HEK293 (cell line): ENCODE measurements at regions not wholly inside any gene's neighbourhood (a gene's known extent, or its start where the extent isn't known, plus 50 kb on each side); places are given as distances from the start of the nearest gene placed in this dataset.

Experiments
- CTCF ChIP-seq: fragments of 450-650 bp; formaldehyde crosslinking; IDR thresholded peaks from 2 replicates; pipeline ENCODE4 v1.5.1; 2016; ENCODE audit warnings: missing biosample characterization, missing genetic modification characterization
- HOXA7 ChIP-seq: sonication (generic); formaldehyde crosslinking; IDR thresholded peaks from 2 replicates; pipeline ENCODE4 v1.8.1; 2022; ENCODE audit warnings: missing genetic modification reagents, borderline replicate concordance
- KLF16 ChIP-seq: fragments of 450-650 bp; formaldehyde crosslinking; IDR thresholded peaks from 2 replicates; pipeline ENCODE4 v1.5.1; 2017; ENCODE audit warnings: missing biosample characterization, missing genetic modification characterization
- ZBTB21 ChIP-seq: fragments of 450-650 bp; formaldehyde crosslinking; IDR thresholded peaks from 2 replicates; pipeline ENCODE4 v1.5.1; 2017; ENCODE audit warnings: missing biosample characterization, missing genetic modification characterization
- ZNF24 ChIP-seq: fragments of 450-650 bp; formaldehyde crosslinking; IDR thresholded peaks from 2 replicates; pipeline ENCODE4 v1.5.1; 2016; ENCODE audit warnings: missing biosample characterization, missing genetic modification characterization
- ZSCAN5A ChIP-seq: fragments of 450-650 bp; formaldehyde crosslinking; IDR thresholded peaks from 2 replicates; pipeline ENCODE4 v1.5.1; 2016; ENCODE audit warnings: missing biosample characterization, missing genetic modification characterization
- TF ChIP-seq, protein P1 (sequence below): fragments of 450-650 bp; IDR thresholded peaks from 2 replicates; pipeline ENCODE4 v1.5.1; 2018; ENCODE audit warnings: missing biosample characterization, missing genetic modification characterization
- TF ChIP-seq, protein P2 (sequence below): fragments of 450-650 bp; formaldehyde crosslinking; IDR thresholded peaks from 2 replicates; pipeline ENCODE4 v1.5.1; 2016; ENCODE audit warnings: missing biosample characterization, missing genetic modification characterization
- TF ChIP-seq, protein P3 (sequence below): fragments of 450-650 bp; formaldehyde crosslinking; IDR thresholded peaks from 2 replicates; pipeline ENCODE4 v1.5.1; 2016; ENCODE audit warnings: missing biosample characterization, missing genetic modification characterization, borderline replicate concordance
- TF ChIP-seq, protein P4 (sequence below): fragments of 450-650 bp; IDR thresholded peaks from 2 replicates; pipeline ENCODE4 v1.5.1; 2018; ENCODE audit warnings: missing biosample characterization, mild to moderate bottlenecking, missing genetic modification characterization

GRCh38 chr6:169146521-169146920 lies 107.1 kb downstream of the THBS2 start:
- TF ChIP-seq ZSCAN5A (tag by site-specific recombination) (no peak), HOXA7 (CRISPR knock-in tag) (no peak), CTCF (tag by site-specific recombination) (no peak), ZNF24 (tag by site-specific recombination) (no peak), KLF16 (tag by site-specific recombination) (no peak), ZBTB21 (tag by site-specific recombination) (no peak)
- TF ChIP-seq, protein P1, sequence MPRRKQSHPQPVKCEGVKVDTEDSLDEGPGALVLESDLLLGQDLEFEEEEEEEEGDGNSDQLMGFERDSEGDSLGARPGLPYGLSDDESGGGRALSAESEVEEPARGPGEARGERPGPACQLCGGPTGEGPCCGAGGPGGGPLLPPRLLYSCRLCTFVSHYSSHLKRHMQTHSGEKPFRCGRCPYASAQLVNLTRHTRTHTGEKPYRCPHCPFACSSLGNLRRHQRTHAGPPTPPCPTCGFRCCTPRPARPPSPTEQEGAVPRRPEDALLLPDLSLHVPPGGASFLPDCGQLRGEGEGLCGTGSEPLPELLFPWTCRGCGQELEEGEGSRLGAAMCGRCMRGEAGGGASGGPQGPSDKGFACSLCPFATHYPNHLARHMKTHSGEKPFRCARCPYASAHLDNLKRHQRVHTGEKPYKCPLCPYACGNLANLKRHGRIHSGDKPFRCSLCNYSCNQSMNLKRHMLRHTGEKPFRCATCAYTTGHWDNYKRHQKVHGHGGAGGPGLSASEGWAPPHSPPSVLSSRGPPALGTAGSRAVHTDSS: no peak
- TF ChIP-seq, protein P2, sequence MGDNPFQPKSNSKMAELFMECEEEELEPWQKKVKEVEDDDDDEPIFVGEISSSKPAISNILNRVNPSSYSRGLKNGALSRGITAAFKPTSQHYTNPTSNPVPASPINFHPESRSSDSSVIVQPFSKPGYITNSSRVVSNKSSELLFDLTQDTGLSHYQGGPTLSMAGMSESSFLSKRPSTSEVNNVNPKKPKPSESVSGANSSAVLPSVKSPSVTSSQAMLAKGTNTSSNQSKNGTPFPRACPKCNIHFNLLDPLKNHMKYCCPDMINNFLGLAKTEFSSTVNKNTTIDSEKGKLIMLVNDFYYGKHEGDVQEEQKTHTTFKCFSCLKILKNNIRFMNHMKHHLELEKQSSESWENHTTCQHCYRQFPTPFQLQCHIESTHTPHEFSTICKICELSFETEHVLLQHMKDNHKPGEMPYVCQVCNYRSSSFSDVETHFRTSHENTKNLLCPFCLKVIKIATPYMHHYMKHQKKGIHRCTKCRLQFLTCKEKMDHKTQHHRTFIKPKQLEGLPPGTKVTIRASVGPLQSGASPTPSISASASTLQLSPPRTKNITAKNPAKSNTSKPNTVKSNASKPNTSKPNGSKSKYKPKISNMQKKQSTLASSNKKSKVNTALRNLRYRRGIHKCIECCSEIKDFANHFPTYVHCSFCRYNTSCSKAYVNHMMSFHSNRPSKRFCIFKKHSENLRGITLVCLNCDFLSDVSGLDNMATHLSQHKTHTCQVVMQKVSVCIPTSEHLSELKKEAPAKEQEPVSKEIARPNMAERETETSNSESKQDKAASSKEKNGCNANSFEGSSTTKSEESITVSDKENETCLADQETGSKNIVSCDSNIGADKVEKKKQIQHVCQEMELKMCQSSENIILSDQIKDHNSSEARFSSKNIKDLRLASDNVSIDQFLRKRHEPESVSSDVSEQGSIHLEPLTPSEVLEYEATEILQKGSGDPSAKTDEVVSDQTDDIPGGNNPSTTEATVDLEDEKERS: no peak
- TF ChIP-seq, protein P3, sequence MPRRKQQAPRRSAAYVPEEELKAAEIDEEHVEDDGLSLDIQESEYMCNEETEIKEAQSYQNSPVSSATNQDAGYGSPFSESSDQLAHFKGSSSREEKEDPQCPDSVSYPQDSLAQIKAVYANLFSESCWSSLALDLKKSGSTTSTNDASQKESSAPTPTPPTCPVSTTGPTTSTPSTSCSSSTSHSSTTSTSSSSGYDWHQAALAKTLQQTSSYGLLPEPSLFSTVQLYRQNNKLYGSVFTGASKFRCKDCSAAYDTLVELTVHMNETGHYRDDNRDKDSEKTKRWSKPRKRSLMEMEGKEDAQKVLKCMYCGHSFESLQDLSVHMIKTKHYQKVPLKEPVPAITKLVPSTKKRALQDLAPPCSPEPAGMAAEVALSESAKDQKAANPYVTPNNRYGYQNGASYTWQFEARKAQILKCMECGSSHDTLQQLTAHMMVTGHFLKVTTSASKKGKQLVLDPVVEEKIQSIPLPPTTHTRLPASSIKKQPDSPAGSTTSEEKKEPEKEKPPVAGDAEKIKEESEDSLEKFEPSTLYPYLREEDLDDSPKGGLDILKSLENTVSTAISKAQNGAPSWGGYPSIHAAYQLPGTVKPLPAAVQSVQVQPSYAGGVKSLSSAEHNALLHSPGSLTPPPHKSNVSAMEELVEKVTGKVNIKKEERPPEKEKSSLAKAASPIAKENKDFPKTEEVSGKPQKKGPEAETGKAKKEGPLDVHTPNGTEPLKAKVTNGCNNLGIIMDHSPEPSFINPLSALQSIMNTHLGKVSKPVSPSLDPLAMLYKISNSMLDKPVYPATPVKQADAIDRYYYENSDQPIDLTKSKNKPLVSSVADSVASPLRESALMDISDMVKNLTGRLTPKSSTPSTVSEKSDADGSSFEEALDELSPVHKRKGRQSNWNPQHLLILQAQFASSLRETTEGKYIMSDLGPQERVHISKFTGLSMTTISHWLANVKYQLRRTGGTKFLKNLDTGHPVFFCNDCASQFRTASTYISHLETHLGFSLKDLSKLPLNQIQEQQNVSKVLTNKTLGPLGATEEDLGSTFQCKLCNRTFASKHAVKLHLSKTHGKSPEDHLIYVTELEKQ: no peak
- TF ChIP-seq, protein P4, sequence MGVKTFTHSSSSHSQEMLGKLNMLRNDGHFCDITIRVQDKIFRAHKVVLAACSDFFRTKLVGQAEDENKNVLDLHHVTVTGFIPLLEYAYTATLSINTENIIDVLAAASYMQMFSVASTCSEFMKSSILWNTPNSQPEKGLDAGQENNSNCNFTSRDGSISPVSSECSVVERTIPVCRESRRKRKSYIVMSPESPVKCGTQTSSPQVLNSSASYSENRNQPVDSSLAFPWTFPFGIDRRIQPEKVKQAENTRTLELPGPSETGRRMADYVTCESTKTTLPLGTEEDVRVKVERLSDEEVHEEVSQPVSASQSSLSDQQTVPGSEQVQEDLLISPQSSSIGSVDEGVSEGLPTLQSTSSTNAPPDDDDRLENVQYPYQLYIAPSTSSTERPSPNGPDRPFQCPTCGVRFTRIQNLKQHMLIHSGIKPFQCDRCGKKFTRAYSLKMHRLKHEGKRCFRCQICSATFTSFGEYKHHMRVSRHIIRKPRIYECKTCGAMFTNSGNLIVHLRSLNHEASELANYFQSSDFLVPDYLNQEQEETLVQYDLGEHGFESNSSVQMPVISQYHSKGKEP (tag by site-specific recombination): no peak
